ENCODE measurements at regions not wholly inside any gene's neighbourhood (a gene's known extent, or its start where the extent isn't known, plus 50 kb on each side); places are given as distances from the start of the nearest gene placed in this dataset.
A peak's percentile ranks its signal among the peaks of the same experiment; 100 is the strongest.

DNA sequence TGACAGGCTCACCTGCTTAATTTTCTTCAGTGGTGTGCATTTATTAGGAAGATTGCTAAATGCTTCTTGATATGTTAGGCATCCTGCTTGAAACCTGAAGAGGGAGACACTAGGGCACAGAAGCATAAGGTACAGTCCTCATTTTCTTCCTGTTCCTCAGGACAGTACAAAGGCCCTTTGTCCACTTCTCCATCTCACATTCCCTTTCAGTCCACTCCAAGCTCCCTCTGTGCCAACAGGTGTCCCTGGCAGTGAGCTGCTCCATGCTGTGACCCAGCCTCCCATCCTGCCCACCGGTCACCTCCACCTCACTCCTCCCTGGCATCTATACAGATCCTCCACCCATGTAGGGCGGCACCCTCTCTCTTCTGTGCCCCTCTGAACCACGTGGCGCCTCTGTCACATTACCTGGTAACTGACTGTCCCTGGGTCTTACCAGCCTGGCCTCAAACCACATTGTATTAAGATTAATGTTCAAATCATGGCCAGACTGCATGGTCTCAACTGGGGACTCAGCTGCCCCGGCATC is 162.8 kb downstream of the VAPA start:
- TF ChIP-seq CTCF (IDR thresholded peaks at IDR 0.05; ENCODE audit: control extremely low read depth, extremely low read depth): no peak
- Histone ChIP-seq H3K36me3 (ENCODE audit: control insufficient read depth in 4 of 4, insufficient read depth in 4 of 4, low read length in 4 of 4) (no peaks in the 10 kb centered on the region), H3K27me3 (ENCODE audit: control insufficient read depth in 3 of 3, insufficient read depth in 3 of 3, low read length in 2 of 3) (no peaks in the 10 kb centered on the region), H3K4me1 (ENCODE audit: control insufficient read depth in 5 of 5, insufficient read depth in 5 of 5, low read length in 5 of 5) (peaks cover 0 to 24% (median 8%) of the 10 kb centered on the region in 5 donors), H3K9ac (ENCODE audit: insufficient read depth in 1 of 2, low read length in 2 of 2) (no peak overlapping the region), H3K27ac (ENCODE audit: low read depth in 1 of 2, low read length in 1 of 2) (no peak overlapping the region), H3K4me3 (no peak overlapping the region), H3K9me3 (ENCODE audit: control insufficient read depth in 4 of 4, insufficient read depth in 3 of 4, low read length in 3 of 4) (no peaks in the 10 kb centered on the region)
- ATAC-seq (ENCODE audit: insufficient read depth, low FRiP score): no peak
- WGBS, 2 donors: 92 to 95% methylated on average over 5 of the region's 5 CpGs
- no peak for DNase-seq

DNA sequence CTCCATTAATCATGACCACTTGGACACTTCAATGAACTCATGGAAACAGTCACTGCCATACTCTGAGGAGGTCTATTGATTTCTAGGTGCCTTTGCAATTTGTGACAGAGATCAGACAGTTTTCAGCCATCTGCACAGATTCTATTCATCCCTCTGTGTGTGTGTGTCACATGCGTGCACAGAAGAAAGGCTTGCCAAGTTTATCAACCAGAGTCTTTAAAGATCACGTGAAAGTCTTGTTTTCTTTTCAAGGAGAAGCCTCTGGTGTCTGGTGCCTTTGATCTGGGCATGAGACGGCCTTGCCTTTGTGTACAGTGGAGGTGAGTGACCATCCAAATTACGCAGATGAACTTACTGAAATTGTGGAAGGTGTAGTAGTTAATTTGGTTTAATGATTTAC is 164.2 kb downstream of the VAPA start:
- ATAC-seq (ENCODE audit: insufficient read depth, low FRiP score): no peak

DNA sequence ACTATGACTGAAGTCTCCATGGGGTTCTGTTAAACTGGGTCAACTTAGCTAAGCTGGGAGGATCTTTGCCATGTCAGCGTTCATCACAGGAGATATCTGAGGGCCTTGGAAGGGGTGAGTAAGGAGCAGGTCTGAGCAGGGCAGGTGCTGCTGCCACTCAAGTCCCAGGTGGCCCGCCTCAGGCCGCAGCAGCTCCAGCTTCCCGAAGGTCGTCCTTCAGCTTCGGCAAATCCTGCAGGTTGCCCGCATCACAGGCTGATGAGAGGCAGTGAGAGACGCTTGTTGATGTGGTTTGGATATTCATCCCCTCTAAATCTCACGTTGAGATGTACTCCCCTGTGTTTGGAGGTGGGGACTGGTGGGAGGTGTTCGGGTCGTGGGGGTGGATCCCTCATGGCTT is 166.6 kb downstream of the VAPA start:
- peaks cover 0 to 13% (median 5%) of the 10 kb centered on the region in 4 donors for H3K9me3 ChIP-seq (ENCODE audit: control insufficient read depth in 4 of 4, insufficient read depth in 3 of 4, low read length in 3 of 4)
- no peak overlapping the region for H3K9ac ChIP-seq (ENCODE audit: insufficient read depth in 1 of 2, low read length in 2 of 2)
- H3K4me1 ChIP-seq (ENCODE audit: control insufficient read depth in 5 of 5, insufficient read depth in 5 of 5, low read length in 5 of 5): peaks cover 0 to 30% (median 11%) of the 10 kb centered on the region in 5 donors
- 94 to 96% methylated on average over 11 of the region's 11 CpGs for WGBS, 2 donors
- no peak for ATAC-seq (ENCODE audit: insufficient read depth, low FRiP score)
- no peak for DNase-seq
- H3K27me3 ChIP-seq (ENCODE audit: control insufficient read depth in 3 of 3, insufficient read depth in 3 of 3, low read length in 2 of 3): no peaks in the 10 kb centered on the region
- no peak overlapping the region for H3K27ac ChIP-seq (ENCODE audit: low read depth in 1 of 2, low read length in 1 of 2)
- no peak overlapping the region for H3K4me3 ChIP-seq
- no peaks in the 10 kb centered on the region for H3K36me3 ChIP-seq (ENCODE audit: control insufficient read depth in 4 of 4, insufficient read depth in 4 of 4, low read length in 4 of 4)
- TF ChIP-seq CTCF (IDR thresholded peaks at IDR 0.05; ENCODE audit: control extremely low read depth, extremely low read depth): no peak

More for the DNA sequence above, 164.2 kb downstream of the VAPA start:
- no peaks in the 10 kb centered on the region for H3K36me3 ChIP-seq (ENCODE audit: control insufficient read depth in 4 of 4, insufficient read depth in 4 of 4, low read length in 4 of 4)
- DNase-seq: peak in 1 of 3 donors; percentile 67
- H3K4me3 ChIP-seq: no peak overlapping the region
- H3K27me3 ChIP-seq (ENCODE audit: control insufficient read depth in 3 of 3, insufficient read depth in 3 of 3, low read length in 2 of 3): no peaks in the 10 kb centered on the region
- H3K9me3 ChIP-seq (ENCODE audit: control insufficient read depth in 4 of 4, insufficient read depth in 3 of 4, low read length in 3 of 4): peaks cover 0 to 7% (median 3%) of the 10 kb centered on the region in 4 donors
- WGBS, 2 donors: 67 to 79% methylated on average over 4 of the region's 4 CpGs
- peaks cover 0 to 30% (median 11%) of the 10 kb centered on the region in 5 donors for H3K4me1 ChIP-seq (ENCODE audit: control insufficient read depth in 5 of 5, insufficient read depth in 5 of 5, low read length in 5 of 5)
- no peak overlapping the region for H3K27ac ChIP-seq (ENCODE audit: low read depth in 1 of 2, low read length in 1 of 2)
- no peak for TF ChIP-seq CTCF (IDR thresholded peaks at IDR 0.05; ENCODE audit: control extremely low read depth, extremely low read depth)
- H3K9ac ChIP-seq (ENCODE audit: insufficient read depth in 1 of 2, low read length in 2 of 2): no peak overlapping the region

DNA sequence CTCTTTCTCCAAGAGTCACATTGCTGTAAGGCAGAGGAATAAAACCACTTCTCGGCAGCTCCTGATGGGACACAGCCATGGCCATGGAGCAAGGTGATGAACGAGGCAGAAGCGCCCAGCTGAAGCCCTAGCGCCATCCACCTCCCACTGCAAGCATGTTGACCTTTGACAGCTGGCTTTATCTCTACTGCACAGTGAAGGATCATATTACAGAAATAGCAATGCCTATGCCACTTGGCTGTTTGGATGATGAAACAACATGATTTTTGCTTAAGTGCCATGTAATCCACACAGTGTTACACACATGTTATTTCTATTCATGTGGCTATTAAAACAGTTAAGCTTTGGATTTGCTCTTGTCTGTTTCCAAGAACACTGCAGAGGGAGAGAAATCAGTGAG is 167.7 kb downstream of the VAPA start:
- TF ChIP-seq CTCF (IDR thresholded peaks at IDR 0.05; ENCODE audit: control extremely low read depth, extremely low read depth): no peak
- Histone ChIP-seq H3K27me3 (ENCODE audit: control insufficient read depth in 3 of 3, insufficient read depth in 3 of 3, low read length in 2 of 3) (no peaks in the 10 kb centered on the region), H3K9ac (ENCODE audit: insufficient read depth in 1 of 2, low read length in 2 of 2) (no peak overlapping the region), H3K36me3 (ENCODE audit: control insufficient read depth in 4 of 4, insufficient read depth in 4 of 4, low read length in 4 of 4) (no peaks in the 10 kb centered on the region), H3K4me1 (ENCODE audit: control insufficient read depth in 5 of 5, insufficient read depth in 5 of 5, low read length in 5 of 5) (peaks cover 0 to 30% (median 11%) of the 10 kb centered on the region in 5 donors), H3K9me3 (ENCODE audit: control insufficient read depth in 4 of 4, insufficient read depth in 3 of 4, low read length in 3 of 4) (peaks cover 0 to 13% (median 5%) of the 10 kb centered on the region in 4 donors), H3K4me3 (no peak overlapping the region), H3K27ac (ENCODE audit: low read depth in 1 of 2, low read length in 1 of 2) (no peak overlapping the region)
- WGBS, 2 donors: 71 to 92% methylated on average over 4 of the region's 4 CpGs
- DNase-seq (peak in 2 of 3 donors; percentile 57 to 79), ATAC-seq (ENCODE audit: insufficient read depth, low FRiP score) (no peak)
